HG02885 (cell line): ENCODE measurements at regions not wholly inside any gene's neighbourhood (a gene's known extent, or its start where the extent isn't known, plus 50 kb on each side); places are given as distances from the start of the nearest gene placed in this dataset.

Experiments used
- ATAC-seq: cut with Tn5 transposase; IDR thresholded peaks from one replicate; pipeline ENCODE4 v1.9.1; 2021; ENCODE audit warnings: mild to moderate bottlenecking; ENCODE audit not compliant: unreplicated experiment, poor library complexity

DNA sequence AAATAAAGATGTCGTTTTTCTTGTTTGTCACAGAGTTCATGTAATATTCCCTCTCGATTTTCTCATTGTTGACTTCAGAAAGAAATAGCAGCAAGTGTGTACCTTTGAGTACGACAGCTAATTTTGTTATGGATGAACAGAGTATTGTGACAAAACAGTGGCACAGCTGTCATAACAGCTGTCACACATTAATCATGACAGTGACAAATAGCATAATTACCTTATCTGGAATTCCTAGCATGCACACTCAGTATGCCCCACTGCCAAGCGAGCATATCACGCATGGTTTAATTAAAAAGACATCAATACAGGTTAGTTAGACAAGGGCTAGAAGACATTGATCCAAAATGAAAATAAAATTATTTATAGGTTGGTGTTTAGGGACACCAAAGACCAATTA lies 375.1 kb downstream of the SPATA31D1 start:
- no peak for ATAC-seq

DNA sequence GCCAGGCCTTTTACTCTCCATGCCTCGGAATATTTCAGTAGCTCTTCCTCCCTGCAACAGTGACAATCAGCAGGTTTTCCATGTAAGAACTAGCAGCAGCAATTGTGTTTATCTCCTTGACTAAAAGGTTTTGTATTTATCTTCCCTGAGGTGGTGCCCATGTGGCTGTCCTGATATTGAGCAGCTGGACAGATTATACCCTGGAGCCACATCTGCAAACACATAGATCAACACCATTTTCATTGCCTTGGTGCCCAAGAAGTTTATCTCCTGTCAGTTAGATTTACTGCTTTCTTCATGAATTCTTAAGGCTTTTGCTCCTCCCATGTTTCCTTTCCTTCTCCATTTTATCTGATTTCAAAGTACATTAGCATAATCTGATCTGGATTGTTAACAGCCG lies 378.4 kb downstream of the SPATA31D1 start:
- no peak for ATAC-seq

DNA sequence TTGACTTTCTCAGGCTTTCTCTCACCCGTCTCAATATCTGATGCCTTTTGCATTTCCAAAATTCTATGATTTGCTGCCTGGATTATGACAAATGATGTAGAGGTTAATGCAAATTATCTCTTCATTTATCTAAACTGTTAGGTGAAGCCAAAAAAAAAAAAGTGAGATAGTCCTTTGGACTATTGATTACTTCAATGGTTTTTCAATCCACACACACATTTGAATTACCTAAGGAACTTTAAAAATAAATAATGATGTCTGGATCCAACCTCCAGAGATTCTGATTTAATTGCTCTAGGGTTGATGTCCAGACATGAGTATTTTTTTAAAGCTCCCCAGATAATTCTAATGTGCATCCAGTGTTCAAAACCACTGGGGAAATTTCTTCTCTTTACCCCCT lies 379.4 kb downstream of the SPATA31D1 start:
- ATAC-seq, result no peak

DNA sequence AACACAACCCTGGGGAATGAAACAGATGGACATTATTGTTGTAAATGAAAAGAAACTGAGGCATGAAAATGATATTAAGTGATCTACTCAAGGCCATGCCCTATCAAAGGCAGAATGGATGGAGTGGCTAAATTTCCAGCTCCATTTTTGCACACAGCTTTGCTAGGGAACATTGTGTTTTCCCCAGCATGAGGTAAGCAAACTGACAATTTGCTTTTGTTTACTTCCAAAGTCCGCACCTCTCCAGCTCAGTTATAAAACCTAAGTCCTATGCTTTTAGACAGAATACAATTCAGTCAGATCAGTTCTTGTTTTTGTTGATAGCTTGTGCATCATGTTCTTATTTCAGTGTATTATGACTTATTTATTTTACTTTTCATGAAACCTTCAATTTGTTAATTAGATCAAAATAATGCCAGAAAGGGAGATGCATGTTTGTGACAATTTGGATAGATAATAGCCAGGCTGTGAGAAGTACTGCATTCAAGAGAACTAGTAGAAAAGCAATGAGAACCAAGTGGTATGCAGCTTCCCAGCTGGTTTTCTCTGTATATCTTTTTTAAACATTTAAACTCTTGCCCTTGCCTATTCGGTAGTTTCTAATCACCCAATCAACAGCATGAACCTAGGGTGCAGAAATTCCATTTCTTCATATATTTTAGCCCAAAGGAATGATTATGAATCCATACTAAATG lies 380.8 kb downstream of the SPATA31D1 start:
- no peak for ATAC-seq

DNA sequence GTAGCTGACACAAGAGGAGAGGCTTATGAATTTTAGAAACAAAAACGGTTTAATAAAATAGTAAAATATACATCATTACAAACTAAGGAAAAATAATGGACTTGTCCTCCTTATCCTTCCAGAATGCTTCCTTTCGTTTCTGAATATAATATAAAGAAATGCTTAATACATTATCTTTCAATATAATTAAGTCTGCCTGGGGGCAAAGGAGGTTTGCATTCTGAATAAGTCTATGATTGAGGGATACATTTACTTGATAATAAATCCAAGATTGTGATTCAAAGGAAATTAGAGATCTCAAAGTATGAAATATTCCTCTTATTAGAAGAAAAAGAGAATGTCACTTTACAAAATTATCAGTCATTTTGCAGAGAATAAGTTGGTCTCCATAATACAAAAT lies 386.5 kb downstream of the SPATA31D1 start:
- ATAC-seq, result no peak

DNA sequence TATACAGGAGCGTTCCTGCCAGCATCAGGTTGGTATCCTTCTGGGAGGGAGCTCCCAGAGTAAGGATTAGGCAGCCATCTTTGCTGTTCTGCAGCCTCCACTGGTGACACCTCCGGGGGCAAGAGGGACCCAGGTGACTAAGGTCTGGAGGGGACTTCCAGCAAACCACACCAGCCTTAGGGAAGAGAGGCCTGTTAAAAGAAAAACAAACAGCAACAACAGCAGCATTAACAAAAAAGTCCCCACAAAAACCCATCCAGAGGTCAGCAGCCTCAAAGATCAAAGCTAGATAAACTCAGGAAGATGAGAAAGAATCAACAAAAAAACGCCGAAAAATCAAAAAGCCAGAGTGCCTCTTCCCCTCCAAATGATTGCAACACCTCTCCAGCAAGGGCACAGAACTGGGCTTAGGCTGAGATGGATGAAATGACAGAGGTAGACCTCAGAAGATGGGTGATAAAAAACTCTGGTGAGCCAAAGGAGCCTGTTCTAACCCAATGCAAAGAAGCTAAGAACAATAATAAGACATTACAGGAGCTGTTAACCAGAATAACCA lies 388.2 kb downstream of the SPATA31D1 start:
- ATAC-seq, result no peak

DNA sequence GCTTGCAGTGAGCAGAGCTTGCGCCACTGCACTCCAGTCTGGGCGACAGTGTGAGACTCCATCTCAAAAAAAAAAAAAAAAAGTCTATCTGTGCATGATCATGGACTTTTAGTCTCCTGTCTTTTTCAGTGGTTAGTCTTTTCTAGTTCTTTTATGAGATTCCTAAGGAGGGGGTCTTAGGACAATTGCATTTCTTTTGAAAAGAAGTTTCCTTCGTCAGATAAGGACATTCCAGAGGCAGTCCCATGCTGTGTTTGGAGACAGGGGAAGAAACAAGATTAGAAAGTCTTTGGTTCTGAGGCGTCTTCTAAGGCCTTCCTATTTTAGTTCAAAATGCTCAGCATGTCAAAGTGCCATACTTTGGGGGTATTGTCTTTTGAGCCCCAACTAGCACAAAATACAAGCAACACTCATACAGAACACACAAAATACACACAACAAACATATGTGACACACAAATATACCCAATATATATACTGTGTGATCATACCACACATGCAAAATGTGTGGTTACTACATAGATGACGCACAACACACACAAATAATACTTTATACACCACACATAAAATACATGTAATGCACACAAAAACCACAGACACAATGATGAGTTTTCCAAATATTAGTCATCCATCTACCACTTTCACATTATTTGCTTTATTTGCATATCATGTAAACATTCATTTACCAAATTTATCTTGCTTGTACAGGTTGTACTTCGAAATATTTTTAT lies 394.5 kb downstream of the SPATA31D1 start:
- ATAC-seq, result no peak

DNA sequence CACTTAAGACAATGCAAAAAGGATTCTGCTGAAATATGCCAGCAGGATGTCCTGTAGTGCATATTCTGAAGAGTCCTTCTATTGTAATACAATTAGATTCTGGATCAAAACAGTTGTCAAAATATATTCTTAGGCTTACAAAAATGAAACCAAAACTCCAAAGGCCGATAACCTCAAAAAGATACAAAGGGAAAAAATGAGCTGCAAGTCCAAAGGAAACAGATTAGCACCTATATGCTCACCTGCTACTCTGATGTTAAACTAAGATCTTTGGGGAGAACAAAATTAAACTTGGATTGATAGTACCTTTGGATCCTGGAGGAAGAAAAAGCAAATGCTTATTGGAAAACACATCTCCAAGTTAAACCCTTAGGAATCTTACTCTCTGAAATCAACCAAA lies 397.1 kb downstream of the SPATA31D1 start:
- no peak for ATAC-seq

DNA sequence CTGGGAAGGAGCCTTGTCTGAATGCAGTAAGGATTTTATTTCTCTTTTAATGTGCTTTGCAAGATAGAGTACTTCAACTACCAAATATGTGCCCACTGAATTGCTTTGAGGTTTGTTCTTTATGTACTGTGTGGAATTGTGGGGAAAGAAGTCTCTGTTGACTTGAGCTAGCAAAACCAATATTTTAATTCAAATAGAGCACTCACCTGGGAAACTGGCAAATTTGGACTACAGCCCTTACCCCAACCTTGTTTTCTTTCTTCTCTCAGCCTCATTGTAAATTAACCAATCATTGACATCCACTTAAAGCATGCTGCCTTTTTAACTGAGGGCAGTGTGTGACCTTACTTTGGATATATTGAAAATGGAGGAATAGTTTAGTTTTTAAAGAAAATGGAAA lies 409.0 kb downstream of the SPATA31D1 start:
- no peak for ATAC-seq

DNA sequence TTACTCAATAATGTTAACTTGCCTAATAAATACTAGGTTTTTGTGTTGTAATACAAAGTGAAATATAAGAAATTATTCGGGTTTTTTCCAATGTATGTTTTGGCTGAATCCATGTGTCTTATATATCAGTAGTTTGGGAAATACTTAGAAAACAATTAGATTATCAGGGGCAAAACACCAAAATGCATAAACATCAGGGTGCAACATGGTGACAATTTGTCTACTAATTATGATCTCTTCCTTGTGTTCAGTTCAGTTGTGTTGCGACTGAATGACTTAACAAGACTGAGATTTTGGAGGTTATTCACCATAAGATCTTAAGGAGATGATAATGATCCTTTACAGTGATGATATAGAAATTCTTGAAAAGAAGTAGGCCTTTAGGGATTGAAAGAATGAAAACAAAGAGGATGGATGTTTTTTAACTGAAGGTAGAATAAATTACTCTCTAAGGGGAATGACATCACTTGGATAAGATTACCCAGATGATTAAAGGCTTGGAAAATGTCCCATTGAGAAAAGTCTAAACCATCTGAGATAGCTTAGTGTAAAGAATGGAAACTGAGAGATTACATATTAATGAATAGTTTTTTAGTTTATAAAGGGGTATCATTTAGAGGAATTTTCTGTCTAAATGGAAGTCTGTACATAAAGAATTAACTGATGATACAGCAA lies 415.8 kb downstream of the SPATA31D1 start:
- ATAC-seq, result no peak

DNA sequence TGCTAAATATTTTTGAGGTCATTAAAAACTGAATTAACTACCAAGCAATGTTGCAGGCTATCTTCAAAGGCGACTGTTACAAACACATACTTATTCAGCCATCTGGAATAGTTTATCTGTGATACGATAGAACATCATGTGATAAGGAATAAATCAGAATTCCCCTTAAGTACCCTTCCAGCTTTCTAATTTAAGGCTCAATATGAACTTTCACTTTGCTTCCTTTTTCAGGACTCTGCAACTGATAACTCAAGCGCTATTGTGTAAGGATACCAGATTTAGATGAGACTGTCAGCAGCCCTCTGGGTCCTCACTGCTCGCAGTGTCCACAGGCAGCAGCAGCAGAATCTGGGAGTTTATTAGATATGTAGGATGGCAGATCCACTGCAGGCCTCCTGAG lies 416.3 kb downstream of the SPATA31D1 start:
- no peak for ATAC-seq

DNA sequence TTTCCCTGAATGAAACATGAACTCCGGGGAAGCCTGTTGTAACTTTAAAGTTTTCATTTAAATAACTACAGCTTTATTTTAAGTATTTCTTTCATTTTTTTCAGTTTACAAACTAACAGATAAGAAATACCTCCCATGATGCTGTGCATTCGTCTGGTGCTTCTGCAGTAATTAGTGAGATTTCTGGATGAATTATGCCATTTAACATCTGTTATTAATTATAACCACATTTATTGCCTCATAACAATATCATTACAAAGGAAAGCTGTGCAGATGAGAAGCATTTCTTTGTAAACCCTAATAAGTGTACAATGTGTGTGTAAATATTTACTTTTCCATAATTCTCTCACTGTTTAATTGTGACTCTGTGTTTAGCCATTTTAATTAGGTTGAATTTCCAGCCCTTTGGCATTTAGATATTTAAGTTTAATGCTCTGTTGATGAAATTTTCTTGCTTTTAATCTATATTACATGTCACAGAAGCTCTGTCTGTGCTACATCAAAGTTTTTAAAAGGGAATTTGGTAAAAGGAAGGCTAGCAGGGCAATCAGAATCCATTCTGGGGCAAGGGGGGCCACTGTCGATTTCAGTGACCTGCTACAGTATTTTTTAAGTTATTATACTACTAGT lies 418.0 kb downstream of the SPATA31D1 start:
- ATAC-seq, result no peak

DNA sequence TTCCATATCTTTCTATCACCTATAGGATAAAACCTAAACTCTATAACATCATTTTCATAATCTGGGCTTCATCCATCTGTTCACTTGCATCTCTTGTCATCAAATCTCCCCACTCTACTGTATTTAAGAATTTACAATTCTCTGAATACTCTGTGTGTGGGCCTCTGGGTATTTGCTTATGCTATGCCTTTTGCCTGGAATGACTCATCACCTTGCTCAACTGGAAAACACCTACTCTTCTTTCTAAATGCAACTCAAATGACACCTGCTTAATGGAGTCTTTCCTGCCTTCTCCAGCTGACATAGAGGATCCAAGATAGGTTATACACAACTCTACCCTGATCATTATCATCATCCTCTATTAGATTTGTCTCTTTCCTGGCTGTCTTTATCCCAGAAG lies 421.7 kb downstream of the SPATA31D1 start:
- ATAC-seq, result peak; percentile 94

DNA sequence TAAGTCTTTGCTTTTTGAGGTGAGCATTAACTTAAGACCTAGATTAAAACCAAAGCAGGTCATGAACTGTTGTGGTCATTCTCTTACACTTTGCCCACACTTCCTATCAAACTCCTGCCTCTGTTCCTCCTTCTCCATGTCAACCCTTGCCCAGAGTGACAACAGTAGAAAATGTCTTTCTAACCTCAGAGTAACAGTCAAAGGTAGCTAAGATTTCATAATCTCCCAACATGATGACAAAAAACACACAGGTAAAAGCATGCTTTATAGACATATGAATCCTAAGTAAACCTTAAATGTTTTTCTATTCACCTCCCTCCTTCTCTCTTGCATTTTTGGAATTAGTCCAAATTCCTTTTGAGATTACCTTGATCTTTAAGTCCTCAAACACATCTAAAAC lies 422.3 kb downstream of the SPATA31D1 start:
- ATAC-seq, result peak; percentile 27

DNA sequence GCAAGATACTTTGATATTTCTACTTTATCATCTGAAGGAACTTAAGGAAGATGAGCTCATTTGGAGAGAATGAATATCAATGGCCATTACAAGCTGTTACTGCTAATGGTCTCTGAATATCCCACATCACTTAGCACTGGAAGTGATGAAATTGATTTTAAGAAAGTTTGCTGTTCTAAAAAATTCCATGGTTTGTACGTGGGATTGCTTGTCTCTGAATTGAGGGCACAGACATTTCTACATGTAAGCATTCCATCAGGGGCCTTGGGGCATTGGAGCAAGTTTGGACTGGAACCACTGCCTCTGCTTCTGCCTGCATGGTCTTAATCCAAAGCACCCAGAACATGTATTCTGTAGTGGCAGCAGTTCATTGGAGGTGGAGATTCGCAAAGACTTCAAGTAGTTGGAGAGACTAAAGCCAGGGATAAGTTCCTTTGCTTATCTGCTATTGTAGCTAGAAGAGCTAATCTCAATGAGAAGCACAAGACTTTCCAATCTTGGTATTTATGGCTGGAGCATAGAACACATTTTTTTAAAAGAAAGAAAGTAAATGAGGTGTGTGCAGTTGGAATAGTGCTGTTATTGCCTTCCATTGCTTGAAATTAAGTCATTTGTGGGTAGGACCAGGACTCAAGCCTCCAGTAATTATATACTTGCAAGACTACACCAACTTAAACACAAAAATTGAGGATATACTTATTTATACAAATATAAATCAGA lies 424.2 kb downstream of the SPATA31D1 start:
- no peak for ATAC-seq

DNA sequence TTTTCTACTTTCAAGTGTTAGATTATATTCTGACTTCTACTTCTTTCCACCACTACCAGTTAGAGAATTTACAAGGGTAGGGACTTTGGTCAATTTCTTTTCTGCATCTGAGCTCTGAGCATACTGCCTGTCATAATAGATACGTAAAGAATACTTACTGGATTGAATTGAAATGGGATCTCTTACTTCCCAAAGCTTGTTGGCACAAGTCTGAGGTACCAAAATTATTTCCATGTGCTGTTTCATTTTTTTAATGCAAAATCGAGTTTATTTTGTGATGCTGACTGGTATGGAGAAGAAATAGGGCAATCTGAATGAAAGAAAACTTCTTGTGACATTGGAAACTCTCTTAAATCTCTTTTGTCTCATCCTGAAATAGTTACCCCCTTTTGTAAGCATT lies 428.9 kb downstream of the SPATA31D1 start:
- no peak for ATAC-seq

DNA sequence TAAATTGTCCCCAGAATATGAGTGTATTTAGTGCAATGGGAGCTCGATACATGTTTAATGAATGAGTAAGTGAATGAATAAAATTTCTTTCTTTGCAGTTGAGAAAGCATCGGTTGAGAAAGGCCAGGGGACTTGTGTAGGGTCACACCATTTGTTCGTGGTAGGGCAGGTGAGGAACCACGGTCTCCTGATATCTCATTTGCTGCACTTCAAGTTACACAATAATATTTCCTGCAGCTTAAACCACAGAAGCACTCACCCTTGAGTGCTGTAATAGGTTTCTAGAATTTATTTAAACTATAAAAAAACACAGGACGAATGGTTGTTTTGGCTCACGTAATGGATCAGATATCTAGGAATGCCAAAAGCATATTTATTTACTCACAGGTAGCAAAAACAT lies 429.8 kb downstream of the SPATA31D1 start:
- no peak for ATAC-seq

DNA sequence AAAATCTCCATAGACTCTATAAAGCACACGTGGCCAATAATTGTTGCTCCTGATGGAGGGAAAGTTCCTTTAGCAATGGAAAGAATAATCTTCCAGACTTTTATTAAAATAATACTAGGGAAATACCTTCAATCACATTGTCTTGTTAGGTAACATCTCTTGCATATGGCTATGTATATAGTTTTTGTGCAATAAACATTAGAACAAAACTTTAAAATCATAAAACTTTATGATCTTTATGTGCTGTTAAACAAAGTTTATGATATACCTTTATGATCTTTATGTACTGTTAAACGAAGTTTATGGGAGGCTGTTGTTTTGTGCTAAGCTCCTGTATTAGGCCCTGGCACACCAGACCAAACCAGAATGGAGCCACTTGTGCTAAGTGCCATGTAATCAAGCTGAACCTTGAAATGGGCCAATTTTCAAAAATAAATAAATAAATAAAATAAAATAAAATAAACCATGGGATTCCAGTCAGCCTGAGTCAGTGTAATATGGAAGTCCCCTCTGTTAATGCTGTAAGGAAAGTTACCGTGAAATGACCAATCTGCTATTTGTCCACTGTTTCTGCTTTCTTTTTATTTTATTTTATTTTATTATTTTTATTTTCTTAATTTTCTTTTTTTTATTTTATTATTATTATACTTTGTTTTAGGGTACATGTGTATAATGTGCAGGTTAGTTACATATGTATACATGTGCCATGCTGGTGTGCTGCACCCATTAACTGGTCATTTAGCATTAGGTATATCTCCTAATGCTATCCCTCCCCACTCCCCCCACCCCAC lies 431.3 kb downstream of the SPATA31D1 start:
- ATAC-seq, result no peak

DNA sequence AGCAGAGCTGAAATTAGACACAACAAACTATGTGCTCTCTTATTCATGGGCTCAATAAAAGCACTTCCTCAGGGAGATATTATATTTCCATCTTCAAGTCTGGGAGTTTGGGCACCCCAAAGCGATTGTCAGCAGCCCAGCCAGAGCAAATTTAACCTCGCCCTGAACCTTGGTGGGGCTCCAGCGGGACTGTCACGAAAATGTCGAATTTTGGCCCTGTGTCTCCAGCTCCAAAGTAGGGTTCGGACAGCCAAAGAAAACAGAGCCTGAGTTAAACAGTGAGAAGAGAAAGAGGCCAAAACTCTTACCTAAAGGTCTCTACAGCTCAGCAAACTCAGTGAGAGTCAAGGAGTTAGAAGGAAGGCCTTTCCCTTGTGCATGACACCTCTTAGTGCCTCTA lies 432.9 kb downstream of the SPATA31D1 start:
- ATAC-seq, result no peak
